Inflammatory macrophage treated with lipopolysaccharide for 1 hour (primary cell): ENCODE measurements at regions not wholly inside any gene's neighbourhood (a gene's known extent, or its start where the extent isn't known, plus 50 kb on each side); places are given as distances from the start of the nearest gene placed in this dataset.

Experiments
- DNase-seq, 2 donors: peaks; one replicate each; pipeline ENCODE4 v3.0.0-alpha.2; 2020 to 2022

- no peak for DNase-seq
Observed at GRCh38 chr9:134251296-134252069, 74.8 kb upstream of the RXRA start.

- DNase-seq: no peak
Observed at GRCh38 chr9:134252084-134252830, 74.0 kb upstream of the RXRA start.

GRCh38 chr9:134253606-134254205 lies 72.5 kb upstream of the RXRA start:
- DNase-seq: no peak

- no peak for DNase-seq
Observed at GRCh38 chr9:134258332-134258731, 67.9 kb upstream of the RXRA start.

GRCh38 chr9:134258828-134259546 lies 67.3 kb upstream of the RXRA start:
- no peak for DNase-seq

- DNase-seq: no peak
Observed at GRCh38 chr9:134259708-134260107, 66.5 kb upstream of the RXRA start.

GRCh38 chr9:134260801-134261200 lies 65.5 kb upstream of the RXRA start:
- no peak for DNase-seq

GRCh38 chr9:134262035-134262434 lies 64.2 kb upstream of the RXRA start:
- DNase-seq: no peak

- no peak for DNase-seq
Observed at GRCh38 chr9:134263596-134263995, 62.7 kb upstream of the RXRA start.

- no peak for DNase-seq
Observed at GRCh38 chr9:134264169-134264568, 62.1 kb upstream of the RXRA start.

- no peak for DNase-seq
Observed at GRCh38 chr9:134265078-134265477, 61.2 kb upstream of the RXRA start.

GRCh38 chr9:134266418-134266817 lies 59.8 kb upstream of the RXRA start:
- DNase-seq: no peak

- no peak for DNase-seq
Observed at GRCh38 chr9:134267305-134267880, 58.9 kb upstream of the RXRA start.

GRCh38 chr9:134267881-134268724 lies 58.2 kb upstream of the RXRA start:
- peak; percentile 57 to 62 for DNase-seq

GRCh38 chr9:134268747-134269146 lies 57.5 kb upstream of the RXRA start:
- DNase-seq: no peak

- no peak for DNase-seq
Observed at GRCh38 chr9:134271338-134272301, 54.6 kb upstream of the RXRA start.

- DNase-seq: no peak
Observed at GRCh38 chr9:134272302-134273023, 53.8 kb upstream of the RXRA start.

GRCh38 chr9:134273647-134274046 lies 52.6 kb upstream of the RXRA start:
- DNase-seq: no peak

GRCh38 chr9:134275375-134275774 lies 50.9 kb upstream of the RXRA start:
- no peak for DNase-seq
